B cell (primary cell): ENCODE measurements at regions not wholly inside any gene's neighbourhood (a gene's known extent, or its start where the extent isn't known, plus 50 kb on each side); places are given as distances from the start of the nearest gene placed in this dataset.

Experiments used
- ATAC-seq: fragments of 200-7000 bp; cut with Tn5 transposase; one replicate; pipeline ENCODE4 v1.10.0; 2021; ENCODE audit warnings: low read depth, mild to moderate bottlenecking, moderate number of reproducible peaks, moderate library complexity
- CTCF ChIA-PET: fragments of 350-600 bp; sonication (Branson Sonifier 250); formaldehyde crosslinking; loops from one replicate; lab custom pipeline; 2021; ENCODE audit warnings: antibody characterized with exemption, inconsistent platforms; lab: Charles Lee
- POLR2A ChIA-PET: fragments of 350-600 bp; sonication (Branson Sonifier 250); formaldehyde crosslinking; loops from one replicate; lab custom pipeline; 2021; ENCODE audit warnings: antibody characterized with exemption; lab: Charles Lee
- DNase-seq: peaks from one replicate; pipeline ENCODE4 v3.0.0; 2013
- H2AFZ ChIP-seq: 2 replicates; pipeline ENCODE4 v1.6.1; 2012; ENCODE audit warnings: mild to moderate bottlenecking, low read depth, low read length; ENCODE audit not compliant: insufficient read depth, poor library complexity, severe bottlenecking
- H3K27ac ChIP-seq, 2 donors: 1 replicate in 1 of 2; 2 replicates in 1 of 2; pipeline ENCODE4 v1.5.1; 2012 to 2013; ENCODE audit warnings: low read length in 2 of 2, mild to moderate bottlenecking in 2 of 2, moderate library complexity in 1 of 2
- H3K27me3 ChIP-seq, 4 experiments: fragments of 200-600 bp in 1 of 4; sonication (generic) in 1 of 4; replicated peaks in 1 of 4; 1 replicate in 2 of 4; 2 replicates in 2 of 4; pipeline versions ENCODE4 v1.6.1 to v1.7.0; 2013 to 2016; ENCODE audit warnings: low read length in 3 of 4, mild to moderate bottlenecking in 2 of 4, mixed read lengths in 1 of 4, moderate library complexity in 1 of 4; ENCODE audit not compliant: insufficient read depth in 4 of 4, control insufficient read depth in 3 of 4; ENCODE audit errors: control extremely low read depth in 1 of 4
- H3K36me3 ChIP-seq, 2 experiments: replicated peaks in 1 of 2; 1 replicate in 1 of 2; 2 replicates in 1 of 2; pipeline versions ENCODE4 v1.6.1 to v1.7.1; 2013; ENCODE audit warnings: low read length in 1 of 2; ENCODE audit not compliant: insufficient read depth in 2 of 2, control insufficient read depth in 1 of 2; ENCODE audit errors: control extremely low read depth in 1 of 2, extremely low read depth in 1 of 2
- H3K4me1 ChIP-seq, 2 donors: fragments of 200-600 bp in 1 of 2; sonication (generic) in 1 of 2; 1 replicate in 1 of 2; 2 replicates in 1 of 2; pipeline versions ENCODE4 v1.5.1 to v1.6.1; 2013 to 2017; ENCODE audit warnings: low read length in 2 of 2; ENCODE audit not compliant: control insufficient read depth in 2 of 2, insufficient read depth in 2 of 2
- H3K4me2 ChIP-seq: replicated peaks from 2 replicates; pipeline ENCODE3; 2012; ENCODE audit warnings: mild to moderate bottlenecking, low read depth, low read length; ENCODE audit not compliant: poor library complexity, severe bottlenecking
- H3K4me3 ChIP-seq, 5 experiments: fragments of 200-600 bp in 1 of 5; sonication (generic) in 1 of 5; 1 replicate in 3 of 5; 2 replicates in 2 of 5; pipeline versions ENCODE4 v1.5.1 to v1.7.0; 2011 to 2016; ENCODE audit warnings: low read length in 4 of 5, mild to moderate bottlenecking in 4 of 5, low read depth in 2 of 5, control low read depth in 1 of 5, moderate library complexity in 1 of 5; ENCODE audit not compliant: insufficient read depth in 1 of 5; ENCODE audit errors: control extremely low read depth in 1 of 5, extremely low read depth in 1 of 5
- H3K79me2 ChIP-seq: fragments of 200-600 bp; sonication (generic); one replicate; pipeline ENCODE4 v1.6.0; 2016; ENCODE audit warnings: low read length; ENCODE audit not compliant: control insufficient read depth, insufficient read depth
- H3K9ac ChIP-seq: fragments of 200-600 bp; sonication (generic); 2 replicates; pipeline ENCODE4 v1.6.1; 2017; ENCODE audit warnings: mild to moderate bottlenecking, low read length, moderate library complexity
- H3K9me3 ChIP-seq, 3 donors: one replicate each; pipeline versions ENCODE4 v1.6.1 to v1.7.1; 2013; ENCODE audit warnings: low read length in 2 of 3; ENCODE audit not compliant: control insufficient read depth in 2 of 3, insufficient read depth in 1 of 3; ENCODE audit errors: control extremely low read depth in 1 of 3
- H4K20me1 ChIP-seq: 2 replicates; pipeline ENCODE4 v1.6.0; 2012; ENCODE audit warnings: mild to moderate bottlenecking, low read length; ENCODE audit not compliant: insufficient read depth, control insufficient read depth, poor library complexity, severe bottlenecking
- H3K27ac Mint-ChIP-seq: one replicate; pipeline ENCODE4 v1.8.0; 2021; ENCODE audit warnings: mixed read lengths
- H3K27me3 Mint-ChIP-seq: one replicate; pipeline ENCODE4 v1.8.0; 2021; ENCODE audit warnings: mixed read lengths
- H3K4me1 Mint-ChIP-seq: one replicate; pipeline ENCODE4 v1.8.0; 2021; ENCODE audit warnings: mixed read lengths
- H3K4me3 Mint-ChIP-seq: one replicate; pipeline ENCODE4 v1.8.0; 2021; ENCODE audit warnings: mixed read lengths
- H3K9me3 Mint-ChIP-seq: one replicate; pipeline ENCODE4 v1.8.0; 2022; ENCODE audit warnings: mixed read lengths; ENCODE audit not compliant: insufficient read depth
- CTCF ChIP-seq: fragments of 200-600 bp; IDR thresholded peaks from one replicate; pipeline ENCODE4 v1.8.0; 2022; ENCODE audit warnings: antibody characterized with exemption, mild to moderate bottlenecking
- EZH2 ChIP-seq: IDR thresholded peaks from 2 replicates; pipeline ENCODE4 v1.6.1; 2012; ENCODE audit warnings: borderline replicate concordance, low read depth, mild to moderate bottlenecking, moderate library complexity, low read length; ENCODE audit not compliant: insufficient read depth, poor library complexity, severe bottlenecking
- WGBS: methylation state at CpG from one replicate; pipeline ENCODE4 v1.1.5; 2013; ENCODE audit warnings: missing lambda C conversion rate; ENCODE audit not compliant: insufficient coverage; 5-methylcytosine and 5-hydroxymethylcytosine counted together
- intact Hi-C: fragments of 100-400 bp; cut with micrococcal nuclease; formaldehyde crosslinking; loops from one replicate; pipeline ENCODE4 v1.10.0; 2022

DNA sequence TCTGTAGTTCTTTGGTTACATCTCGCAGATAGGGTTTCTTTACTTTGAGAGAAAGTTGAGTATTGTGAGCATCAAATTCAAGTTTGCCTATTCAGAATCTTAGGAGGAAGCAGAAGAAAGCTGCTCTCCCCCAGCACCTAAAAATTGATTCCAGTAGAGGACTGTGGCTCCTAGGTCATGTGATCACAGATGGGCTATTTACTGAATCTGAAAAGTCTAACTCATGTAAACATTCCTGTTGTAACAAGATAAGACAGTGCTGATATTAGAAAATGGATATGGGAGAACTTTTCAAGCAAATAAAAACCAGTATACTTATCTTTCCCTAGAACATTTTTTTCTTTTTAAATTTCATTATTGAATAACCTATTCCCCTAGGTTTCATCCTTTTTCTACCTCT, 308.4 kb upstream of the SLITRK3 start:
- no peak overlapping the region for H3K27ac ChIP-seq
- no peak overlapping the region for H3K4me2 ChIP-seq
- no peaks in the 10 kb centered on the region for H3K4me1 Mint-ChIP-seq
- TF ChIP-seq EZH2 (no peak), CTCF (no peak)
- H3K27me3 Mint-ChIP-seq = no peaks in the 10 kb centered on the region
- H3K4me3 Mint-ChIP-seq = no peak overlapping the region
- H3K27me3 ChIP-seq = no peaks in the 10 kb centered on the region
- H3K36me3 ChIP-seq = no peaks in the 10 kb centered on the region
- no peaks in the 10 kb centered on the region for H4K20me1 ChIP-seq
- H3K4me3 ChIP-seq = no peak overlapping the region
- no peak overlapping the region for H3K9ac ChIP-seq
- CTCF ChIA-PET = no interaction called here
- H3K9me3 Mint-ChIP-seq = peaks cover 19% of the 10 kb centered on the region
- WGBS = no CpG with 5 or more reads among the region's 1 CpG
- ATAC-seq (no peak), DNase-seq (no peak)
- intact Hi-C loops = no loop called here
- POLR2A ChIA-PET = no interaction called here
- H3K9me3 ChIP-seq = peaks cover 0 to 7% (median 0%) of the 10 kb centered on the region in 3 donors
- no peaks in the 10 kb centered on the region for H3K79me2 ChIP-seq
- H3K4me1 ChIP-seq = no peaks in the 10 kb centered on the region
- no peak overlapping the region for H3K27ac Mint-ChIP-seq
- no peak overlapping the region for H2AFZ ChIP-seq

DNA sequence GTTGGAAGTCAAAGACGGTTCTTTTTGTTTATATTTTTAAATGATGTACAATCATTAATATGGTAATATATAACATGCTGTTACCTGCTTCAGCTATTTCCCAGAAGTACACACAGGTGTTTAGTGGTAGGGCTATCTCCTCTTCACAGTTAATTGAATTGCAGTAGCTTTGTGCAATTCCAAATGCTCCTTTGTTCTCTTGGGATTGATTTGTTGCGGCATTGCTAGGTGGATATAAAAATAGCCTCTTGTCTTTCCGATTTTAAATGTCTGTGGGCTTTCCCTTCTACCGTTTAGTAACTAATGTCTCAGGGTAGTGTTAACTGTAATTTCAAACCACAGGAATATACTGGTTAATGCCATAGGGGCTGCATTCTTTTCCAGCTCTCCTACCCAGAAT, 307.6 kb upstream of the SLITRK3 start:
- Mint-ChIP-seq H3K4me3 (no peak overlapping the region), H3K4me1 (no peaks in the 10 kb centered on the region), H3K27me3 (no peaks in the 10 kb centered on the region), H3K9me3 (peaks cover 19% of the 10 kb centered on the region), H3K27ac (no peak overlapping the region)
- H3K4me3 ChIP-seq = no peak overlapping the region
- DNase-seq (no peak), ATAC-seq (no peak)
- TF ChIP-seq EZH2 = no peak
- no peak for TF ChIP-seq CTCF
- POLR2A ChIA-PET = no interaction called here
- intact Hi-C loops = no loop called here
- H3K4me1 ChIP-seq = no peaks in the 10 kb centered on the region
- no peaks in the 10 kb centered on the region for H3K79me2 ChIP-seq
- no peak overlapping the region for H3K9ac ChIP-seq
- no peak overlapping the region for H3K4me2 ChIP-seq
- no peak overlapping the region for H3K27ac ChIP-seq
- H3K27me3 ChIP-seq = no peaks in the 10 kb centered on the region
- peaks cover 0 to 7% (median 0%) of the 10 kb centered on the region in 3 donors for H3K9me3 ChIP-seq
- no peaks in the 10 kb centered on the region for H3K36me3 ChIP-seq
- WGBS = 92% methylated on average over 2 of the region's 4 CpGs
- CTCF ChIA-PET = no interaction called here
- H2AFZ ChIP-seq = no peak overlapping the region
- H4K20me1 ChIP-seq = no peaks in the 10 kb centered on the region
